Osteoblast (primary cell): ENCODE measurements at regions not wholly inside any gene's neighbourhood (a gene's known extent, or its start where the extent isn't known, plus 50 kb on each side); places are given as distances from the start of the nearest gene placed in this dataset.

Experiments
- DNase-seq: peaks from one replicate; pipeline ENCODE4 v3.0.0; 2011; ENCODE audit warnings: low spot score, mixed read lengths; ENCODE audit not compliant: insufficient read length; ENCODE audit errors: missing footprints
- H2AFZ ChIP-seq: 2 replicates; pipeline ENCODE4 v1.6.0; 2011; ENCODE audit warnings: mild to moderate bottlenecking, low read length
- H3K27ac ChIP-seq: 2 replicates; pipeline ENCODE4 v1.5.1; 2011; ENCODE audit warnings: mild to moderate bottlenecking, low read depth, low read length, moderate library complexity
- H3K27me3 ChIP-seq: 2 replicates; pipeline ENCODE4 v1.6.0; 2012; ENCODE audit warnings: mild to moderate bottlenecking, control low read depth, inconsistent platforms, low read length, moderate library complexity; ENCODE audit not compliant: insufficient read depth
- H3K36me3 ChIP-seq: 2 replicates; pipeline ENCODE4 v1.5.1; 2011; ENCODE audit warnings: mild to moderate bottlenecking, low read length, control low read depth, moderate library complexity; ENCODE audit not compliant: insufficient read depth
- H3K4me1 ChIP-seq: 2 replicates; pipeline ENCODE4 v1.5.1; 2011; ENCODE audit warnings: mild to moderate bottlenecking, low read length, control low read depth, moderate library complexity; ENCODE audit not compliant: insufficient read depth
- H3K4me2 ChIP-seq: 2 replicates; pipeline ENCODE4 v1.6.0; 2011; ENCODE audit warnings: mild to moderate bottlenecking, low read length; ENCODE audit not compliant: insufficient read depth
- H3K4me3 ChIP-seq: fragments of 200-600 bp; sonication (generic); 3 replicates; pipeline ENCODE4 v1.5.1; 2012; ENCODE audit warnings: mild to moderate bottlenecking, low read length, inconsistent platforms; ENCODE audit not compliant: insufficient read depth
- H3K79me2 ChIP-seq: 2 replicates; pipeline ENCODE4 v1.6.0; 2012; ENCODE audit warnings: mild to moderate bottlenecking, low read length, control low read depth, inconsistent platforms; ENCODE audit not compliant: insufficient read depth
- H3K9me3 ChIP-seq: 2 replicates; pipeline ENCODE4 v1.5.1; 2011; ENCODE audit warnings: low read depth, low read length, control low read depth
- H4K20me1 ChIP-seq: 2 replicates; pipeline ENCODE4 v1.6.0; 2012; ENCODE audit warnings: mild to moderate bottlenecking, low read length, control low read depth; ENCODE audit not compliant: insufficient read depth
- TF ChIP-seq, protein P1 (sequence below): IDR thresholded peaks from 2 replicates; pipeline ENCODE4 v1.5.1; 2011; ENCODE audit warnings: mild to moderate bottlenecking, low read depth, low read length, moderate library complexity; ENCODE audit errors: extremely low read depth

DNA sequence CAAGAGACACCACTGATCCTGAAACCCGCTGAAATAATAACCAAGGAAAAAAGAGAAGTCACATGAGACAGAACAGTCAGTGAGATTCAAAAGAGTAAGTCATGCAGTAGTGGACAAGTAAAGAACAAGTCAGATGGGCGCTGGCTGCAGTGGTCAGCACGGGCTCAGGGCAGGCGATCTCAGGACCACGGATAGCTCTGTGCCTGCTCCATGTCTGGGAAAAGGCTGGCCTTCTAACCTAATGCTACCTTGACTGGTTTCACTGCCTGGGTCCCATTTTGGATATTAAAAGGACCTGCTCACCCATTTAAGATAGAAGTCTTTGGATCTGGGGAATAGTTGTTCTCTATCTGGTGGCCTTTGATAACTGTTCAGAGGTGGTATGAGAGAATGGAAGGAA is 61.7 kb upstream of the LCLAT1 start:
- H2AFZ ChIP-seq: no peak overlapping the region
- no peak overlapping the region for H3K4me2 ChIP-seq
- no peaks in the 10 kb centered on the region for H3K9me3 ChIP-seq
- TF ChIP-seq, protein P1, sequence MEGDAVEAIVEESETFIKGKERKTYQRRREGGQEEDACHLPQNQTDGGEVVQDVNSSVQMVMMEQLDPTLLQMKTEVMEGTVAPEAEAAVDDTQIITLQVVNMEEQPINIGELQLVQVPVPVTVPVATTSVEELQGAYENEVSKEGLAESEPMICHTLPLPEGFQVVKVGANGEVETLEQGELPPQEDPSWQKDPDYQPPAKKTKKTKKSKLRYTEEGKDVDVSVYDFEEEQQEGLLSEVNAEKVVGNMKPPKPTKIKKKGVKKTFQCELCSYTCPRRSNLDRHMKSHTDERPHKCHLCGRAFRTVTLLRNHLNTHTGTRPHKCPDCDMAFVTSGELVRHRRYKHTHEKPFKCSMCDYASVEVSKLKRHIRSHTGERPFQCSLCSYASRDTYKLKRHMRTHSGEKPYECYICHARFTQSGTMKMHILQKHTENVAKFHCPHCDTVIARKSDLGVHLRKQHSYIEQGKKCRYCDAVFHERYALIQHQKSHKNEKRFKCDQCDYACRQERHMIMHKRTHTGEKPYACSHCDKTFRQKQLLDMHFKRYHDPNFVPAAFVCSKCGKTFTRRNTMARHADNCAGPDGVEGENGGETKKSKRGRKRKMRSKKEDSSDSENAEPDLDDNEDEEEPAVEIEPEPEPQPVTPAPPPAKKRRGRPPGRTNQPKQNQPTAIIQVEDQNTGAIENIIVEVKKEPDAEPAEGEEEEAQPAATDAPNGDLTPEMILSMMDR: no peak
- H3K4me3 ChIP-seq: no peak overlapping the region
- DNase-seq: peak; percentile 83
- no peaks in the 10 kb centered on the region for H4K20me1 ChIP-seq
- H3K27ac ChIP-seq: no peak overlapping the region
- H3K36me3 ChIP-seq: no peaks in the 10 kb centered on the region
- no peaks in the 10 kb centered on the region for H3K4me1 ChIP-seq
- H3K79me2 ChIP-seq: no peaks in the 10 kb centered on the region
- H3K27me3 ChIP-seq: peaks cover 2% of the 10 kb centered on the region

DNA sequence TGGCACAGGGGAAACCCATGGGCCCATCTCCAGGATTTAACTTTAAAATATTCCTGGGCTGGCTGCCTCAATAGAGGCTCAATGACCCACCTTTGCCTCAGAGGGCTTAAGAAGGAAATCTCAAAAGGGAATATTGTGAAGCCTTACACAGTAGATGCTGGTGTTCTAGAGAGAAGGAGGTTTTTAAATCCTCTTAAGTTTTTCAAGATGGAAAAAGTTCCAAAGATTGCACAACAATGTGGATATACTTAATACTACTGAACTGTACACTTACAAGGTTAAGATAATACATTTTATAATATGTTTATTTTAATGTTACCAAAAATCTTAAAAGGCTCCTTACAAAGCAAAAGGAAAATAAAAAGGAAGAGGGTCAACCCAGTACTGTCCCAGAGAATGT is 54.9 kb upstream of the LCLAT1 start:
- no peaks in the 10 kb centered on the region for H3K9me3 ChIP-seq
- H3K27me3 ChIP-seq: peaks cover 6% of the 10 kb centered on the region
- no peaks in the 10 kb centered on the region for H3K79me2 ChIP-seq
- H4K20me1 ChIP-seq: no peaks in the 10 kb centered on the region
- DNase-seq: no peak
- no peak overlapping the region for H3K27ac ChIP-seq
- no peaks in the 10 kb centered on the region for H3K36me3 ChIP-seq
- H3K4me2 ChIP-seq: no peak overlapping the region
- H2AFZ ChIP-seq: no peak overlapping the region
- TF ChIP-seq, protein P1: no peak
- H3K4me3 ChIP-seq: no peak overlapping the region
- no peaks in the 10 kb centered on the region for H3K4me1 ChIP-seq

DNA sequence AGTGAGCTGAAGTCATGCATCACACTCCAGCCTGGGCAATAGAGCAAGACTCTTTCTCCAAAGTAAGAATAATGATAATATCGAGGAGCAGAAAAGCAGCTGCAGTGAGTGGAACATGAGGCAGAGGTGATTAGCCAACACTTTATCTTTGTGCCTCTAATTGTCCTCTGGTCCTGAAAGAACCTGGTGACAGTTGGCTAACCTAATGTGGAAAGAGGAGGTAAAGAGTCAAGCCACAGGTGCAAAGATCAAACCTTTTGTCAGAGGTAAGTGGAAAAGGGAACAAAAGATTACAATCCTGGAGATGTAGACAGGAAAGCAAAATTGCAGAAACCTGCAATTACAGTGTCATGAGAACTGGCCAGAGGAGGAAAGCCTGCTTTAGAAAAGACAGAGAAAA is 53.5 kb upstream of the LCLAT1 start:
- Histone ChIP-seq H4K20me1 (no peaks in the 10 kb centered on the region), H3K4me3 (no peak overlapping the region), H3K27ac (no peak overlapping the region), H3K36me3 (no peaks in the 10 kb centered on the region), H3K79me2 (no peaks in the 10 kb centered on the region), H3K27me3 (peaks cover 6% of the 10 kb centered on the region), H3K4me1 (no peaks in the 10 kb centered on the region), H3K9me3 (no peaks in the 10 kb centered on the region), H3K4me2 (no peak overlapping the region), H2AFZ (no peak overlapping the region)
- DNase-seq: no peak
- TF ChIP-seq, protein P1: no peak

DNA sequence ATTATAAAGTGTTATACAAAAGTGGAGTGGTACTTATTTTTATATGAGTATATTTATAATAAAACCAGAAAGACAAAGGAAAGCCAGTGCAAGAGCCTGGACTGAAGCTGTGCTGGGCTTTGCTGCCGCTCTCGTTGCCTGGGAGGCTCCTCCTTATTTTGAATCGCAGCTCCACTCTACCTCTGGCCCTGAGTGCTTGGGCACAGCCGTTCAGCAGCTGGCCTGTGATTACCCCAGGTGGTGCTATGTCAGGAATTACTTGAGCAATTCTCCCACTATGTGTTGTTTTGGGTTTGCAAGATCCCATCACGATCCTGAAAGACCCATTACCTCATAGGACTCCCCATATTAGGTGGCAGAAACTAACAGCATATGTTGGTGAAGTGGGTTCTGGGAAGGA is 53.0 kb upstream of the LCLAT1 start:
- no peak overlapping the region for H3K27ac ChIP-seq
- H3K4me3 ChIP-seq: no peak overlapping the region
- no peak overlapping the region for H3K4me2 ChIP-seq
- TF ChIP-seq, protein P1: no peak
- peaks cover 6% of the 10 kb centered on the region for H3K27me3 ChIP-seq
- DNase-seq: no peak
- H3K79me2 ChIP-seq: no peaks in the 10 kb centered on the region
- H2AFZ ChIP-seq: no peak overlapping the region
- H3K36me3 ChIP-seq: no peaks in the 10 kb centered on the region
- H3K9me3 ChIP-seq: no peaks in the 10 kb centered on the region
- H3K4me1 ChIP-seq: no peaks in the 10 kb centered on the region
- H4K20me1 ChIP-seq: no peaks in the 10 kb centered on the region
